SK-N-SH (cell line): ENCODE measurements at regions not wholly inside any gene's neighbourhood (a gene's known extent, or its start where the extent isn't known, plus 50 kb on each side); places are given as distances from the start of the nearest gene placed in this dataset.

Experiments
- CTCF ChIA-PET: fragments of 300-600, 350-600 bp; formaldehyde crosslinking; extraction: SDS; loops from one replicate; lab custom pipeline; 2021; lab: Yijun Ruan, JAX
- POLR2A ChIA-PET: fragments of 350-600 bp; sonication (Branson Sonifier 250); formaldehyde crosslinking; extraction: SDS; loops from one replicate; lab custom pipeline; 2020; ENCODE audit warnings: antibody characterized with exemption, inconsistent platforms; lab: Yijun Ruan, JAX
- DNase-seq: peaks from one replicate; pipeline ENCODE4 v3.0.0; 2012
- H2AFZ ChIP-seq: fragments of 200-600 bp; sonication (generic); 2 replicates; pipeline ENCODE4 v1.8.1; 2016; ENCODE audit warnings: antibody characterized with exemption, mild to moderate bottlenecking, low read depth
- H3F3A ChIP-seq: fragments of 200-600 bp; sonication (generic); replicated peaks from 2 replicates; pipeline ENCODE3; 2016; ENCODE audit warnings: antibody characterized with exemption, mild to moderate bottlenecking; ENCODE audit not compliant: insufficient read depth
- H3K27ac ChIP-seq, 2 experiments: fragments of 200-500 bp in 1 of 2; fragments of 200-600 bp in 1 of 2; sonication (Bioruptor generic) in 1 of 2; sonication (generic), shearing (Covaris generic) in 1 of 2; 2 replicates each; pipeline versions ENCODE4 v1.5.1 to v1.6.1; 2014 to 2016; ENCODE audit warnings: low read depth in 2 of 2, inconsistent platforms in 1 of 2, low read length in 1 of 2, mild to moderate bottlenecking in 1 of 2, mixed read lengths in 1 of 2
- H3K27me3 ChIP-seq: fragments of 200-600 bp; sonication (generic), shearing (Covaris generic); 2 replicates; pipeline ENCODE4 v1.6.1; 2016; ENCODE audit warnings: mixed run types; ENCODE audit not compliant: insufficient read depth
- H3K36me3 ChIP-seq, 2 experiments: fragments of 200-500 bp in 1 of 2; fragments of 200-600 bp in 1 of 2; sonication (Bioruptor generic) in 1 of 2; sonication (generic) in 1 of 2; replicated peaks in 1 of 2; 2 replicates each; pipeline versions ENCODE3 to v1.5.1; 2014 to 2016; ENCODE audit warnings: low read length in 1 of 2, mild to moderate bottlenecking in 1 of 2; ENCODE audit not compliant: insufficient read depth in 2 of 2, control insufficient read depth in 1 of 2
- H3K4me1 ChIP-seq, 2 experiments: fragments of 200-500 bp in 1 of 2; fragments of 200-600 bp in 1 of 2; sonication (Bioruptor generic) in 1 of 2; sonication (generic), shearing (Covaris generic) in 1 of 2; 2 replicates each; pipeline versions ENCODE4 v1.5.1 to v1.6.1; 2014 to 2016; ENCODE audit warnings: low read depth in 1 of 2, low read length in 1 of 2, mixed run types in 1 of 2; ENCODE audit not compliant: insufficient read depth in 2 of 2, control insufficient read depth in 1 of 2
- H3K4me2 ChIP-seq: fragments of 200-600 bp; sonication (generic), shearing (Covaris generic); 2 replicates; pipeline ENCODE4 v1.6.1; 2017; ENCODE audit warnings: mixed run types
- H3K4me3 ChIP-seq, 2 experiments: fragments of 200-500 bp in 1 of 2; fragments of 200-600 bp in 1 of 2; sonication (Bioruptor generic) in 1 of 2; sonication (generic), shearing (Covaris generic) in 1 of 2; 2 replicates each; pipeline versions ENCODE4 v1.5.1 to v1.8.1; 2014 to 2016; ENCODE audit warnings: low read depth in 2 of 2, inconsistent platforms in 1 of 2, low read length in 1 of 2, mild to moderate bottlenecking in 1 of 2, mixed read lengths in 1 of 2, moderate library complexity in 1 of 2
- H3K79me2 ChIP-seq: fragments of 200-600 bp; sonication (generic); 2 replicates; pipeline ENCODE4 v1.8.1; 2017; ENCODE audit warnings: mild to moderate bottlenecking; ENCODE audit not compliant: insufficient read depth
- H3K9ac ChIP-seq: fragments of 200-600 bp; sonication (generic); 2 replicates; pipeline ENCODE4 v1.6.1; 2017; ENCODE audit warnings: mixed run types
- H3K9me2 ChIP-seq: fragments of 200-600 bp; sonication (generic); 2 replicates; pipeline ENCODE4 v1.6.1; 2017; ENCODE audit warnings: mixed run types
- H3K9me3 ChIP-seq: fragments of 200-600 bp; sonication (generic); 2 replicates; pipeline ENCODE4 v1.6.1; 2017; ENCODE audit warnings: mixed run types, mild to moderate bottlenecking, moderate library complexity
- H4K20me1 ChIP-seq: fragments of 200-600 bp; sonication (generic); 2 replicates; pipeline ENCODE4 v1.6.1; 2017; ENCODE audit warnings: mild to moderate bottlenecking, mixed run types; ENCODE audit not compliant: insufficient read depth
- CHD2 ChIP-seq: fragments of 150-350 bp; IDR thresholded peaks from 2 replicates; pipeline ENCODE4 v1.6.1; 2018; ENCODE audit warnings: low read length; ENCODE audit not compliant: partially characterized antibody
- ELF1 ChIP-seq: IDR thresholded peaks from 2 replicates; pipeline ENCODE4 v1.4.0; 2012
- EP300 ChIP-seq, 2 experiments: IDR thresholded peaks; 2 replicates each; pipeline versions ENCODE4 v1.4.0 to v1.6.1; 2012; ENCODE audit warnings: borderline replicate concordance in 1 of 2, low read depth in 1 of 2, low read length in 1 of 2
- EZH2phosphoT487 ChIP-seq: fragments of 200-600 bp; sonication (generic); IDR thresholded peaks from 2 replicates; pipeline ENCODE4 v1.6.1; 2017; ENCODE audit warnings: low read depth, mixed run types, mild to moderate bottlenecking, antibody characterized with exemption, moderate library complexity, borderline replicate concordance
- FOSL2 ChIP-seq: IDR thresholded peaks from 2 replicates; pipeline ENCODE4 v1.4.0; 2012; ENCODE audit warnings: low read depth, mild to moderate bottlenecking, moderate library complexity, borderline replicate concordance
- FOXJ3 ChIP-seq: sonication (generic); formaldehyde crosslinking; IDR thresholded peaks from 2 replicates; pipeline ENCODE4 v1.5.1; 2020; ENCODE audit warnings: mild to moderate bottlenecking, missing genetic modification reagents
- FOXM1 ChIP-seq: IDR thresholded peaks from 2 replicates; pipeline ENCODE4 v1.4.0; 2012; ENCODE audit warnings: low read depth, mild to moderate bottlenecking
- GABPA ChIP-seq: IDR thresholded peaks from 2 replicates; pipeline ENCODE4 v1.4.0; 2012; ENCODE audit warnings: low read depth, mild to moderate bottlenecking
- NFIC ChIP-seq: IDR thresholded peaks from 2 replicates; pipeline ENCODE4 v1.4.0; 2012; ENCODE audit warnings: borderline replicate concordance
- NRF1 ChIP-seq: IDR thresholded peaks from 2 replicates; pipeline ENCODE4 v1.6.1; 2012; ENCODE audit warnings: low read depth, mild to moderate bottlenecking, low read length
- POLR2AphosphoS5 ChIP-seq: IDR thresholded peaks from 2 replicates; pipeline ENCODE4 v1.6.1; 2012; ENCODE audit warnings: low read depth, low read length
- RFX5 ChIP-seq: IDR thresholded peaks from 2 replicates; pipeline ENCODE4 v1.6.1; 2012; ENCODE audit warnings: mild to moderate bottlenecking, improper control_type of control experiment, low read length
- RXRA ChIP-seq: IDR thresholded peaks from 2 replicates; pipeline ENCODE4 v1.4.0; 2012; ENCODE audit warnings: low read depth, mild to moderate bottlenecking, borderline replicate concordance
- SIN3A ChIP-seq: IDR thresholded peaks from 2 replicates; pipeline ENCODE4 v1.6.1; 2012; ENCODE audit warnings: low read depth, mild to moderate bottlenecking, low read length, moderate library complexity, borderline replicate concordance
- TCF12 ChIP-seq: IDR thresholded peaks from 2 replicates; pipeline ENCODE4 v1.4.0; 2012
- TEAD4 ChIP-seq: IDR thresholded peaks from 2 replicates; pipeline ENCODE4 v1.4.0; 2012; ENCODE audit warnings: mild to moderate bottlenecking, borderline replicate concordance; ENCODE audit not compliant: insufficient read depth
- YY1 ChIP-seq: IDR thresholded peaks from 2 replicates; pipeline ENCODE4 v1.4.0; 2012; ENCODE audit warnings: low read depth, mild to moderate bottlenecking
- WGBS: methylation state at CpG from one replicate; pipeline ENCODE4 v1.1.6; 2017; ENCODE audit warnings: low lambda C conversion rate; 5-methylcytosine and 5-hydroxymethylcytosine counted together
- TF ChIP-seq, protein P1 (sequence below): fragments of 150-350 bp; IDR thresholded peaks from 2 replicates; pipeline ENCODE4 v1.6.1; 2017; ENCODE audit warnings: antibody characterized with exemption, low read length, low read depth, borderline replicate concordance
- TF ChIP-seq, protein P2 (sequence below): IDR thresholded peaks from 2 replicates; pipeline ENCODE4 v1.4.0; 2012; ENCODE audit warnings: low read depth, borderline replicate concordance

DNA sequence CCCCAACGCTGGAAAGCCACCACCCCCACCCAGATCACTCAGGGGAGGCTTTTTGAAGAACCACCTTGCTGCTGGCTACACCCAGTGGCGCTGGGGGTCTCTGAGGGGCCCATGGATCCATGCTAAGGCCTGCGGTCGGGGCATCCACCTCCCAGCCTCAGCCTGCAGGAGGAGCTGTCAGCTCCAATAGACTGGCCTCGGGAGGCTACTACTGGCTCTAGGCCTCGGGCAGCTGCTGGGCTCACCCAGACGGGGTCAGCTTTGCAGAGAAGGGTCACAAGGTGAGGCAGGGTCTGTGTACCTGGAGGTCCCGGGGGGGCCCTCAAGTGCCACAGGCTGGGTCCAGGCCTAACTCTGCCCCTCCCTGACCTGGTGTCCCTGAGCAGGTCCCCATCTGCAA lies 193.7 kb downstream of the OLFM1 start:
- POLR2A ChIA-PET, result no interaction called here
- no peaks in the 10 kb centered on the region for H3K79me2 ChIP-seq
- H3K4me2 ChIP-seq, result no peak overlapping the region
- no peaks in the 10 kb centered on the region for H4K20me1 ChIP-seq
- no peaks in the 10 kb centered on the region for H3F3A ChIP-seq
- H2AFZ ChIP-seq, result no peak overlapping the region
- WGBS, result no CpG with 5 or more reads among the region's 8 CpGs
- no peak overlapping the region for H3K4me3 ChIP-seq
- CTCF ChIA-PET, result interaction anchor here (1.1 to 1.4 kb wide), 3 partner anchors 23 to 63 kb away, joined by 3 to 4 read pairs (median 3); no protein-coding TSS in a partner anchor
- no peaks in the 10 kb centered on the region for H3K9me3 ChIP-seq
- H3K27me3 ChIP-seq, result no peaks in the 10 kb centered on the region
- H3K27ac ChIP-seq, result peak overlapping the region in 1 of 2 experiments; percentile 78; a peak in 2 of 4 replicates
- peaks cover 0 to 23% of the 10 kb centered on the region in 2 experiments; a peak in 1 of 4 replicates for H3K4me1 ChIP-seq
- DNase-seq, result no peak
- no peaks in the 10 kb centered on the region for H3K9me2 ChIP-seq
- H3K36me3 ChIP-seq, result no peaks in the 10 kb centered on the region
- H3K9ac ChIP-seq, result no peak overlapping the region
- TF ChIP-seq TCF12 (no peak), FOXJ3 (CRISPR knock-in tag) (no peak), NRF1 (no peak), RFX5 (no peak), SIN3A (no peak), TEAD4 (no peak), GABPA (no peak), ELF1 (no peak), CHD2 (no peak), POLR2AphosphoS5 (no peak), EZH2phosphoT487 (no peak), FOSL2 (no peak), RXRA (no peak), EP300 (IDR thresholded peaks at IDR 0.05; ENCODE audit: borderline replicate concordance in 1 of 2, low read depth in 1 of 2, low read length in 1 of 2) (no peak), FOXM1 (no peak), YY1 (no peak), NFIC (no peak)
- TF ChIP-seq, protein P1, sequence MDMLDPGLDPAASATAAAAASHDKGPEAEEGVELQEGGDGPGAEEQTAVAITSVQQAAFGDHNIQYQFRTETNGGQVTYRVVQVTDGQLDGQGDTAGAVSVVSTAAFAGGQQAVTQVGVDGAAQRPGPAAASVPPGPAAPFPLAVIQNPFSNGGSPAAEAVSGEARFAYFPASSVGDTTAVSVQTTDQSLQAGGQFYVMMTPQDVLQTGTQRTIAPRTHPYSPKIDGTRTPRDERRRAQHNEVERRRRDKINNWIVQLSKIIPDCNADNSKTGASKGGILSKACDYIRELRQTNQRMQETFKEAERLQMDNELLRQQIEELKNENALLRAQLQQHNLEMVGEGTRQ, result no peak
- TF ChIP-seq, protein P2, sequence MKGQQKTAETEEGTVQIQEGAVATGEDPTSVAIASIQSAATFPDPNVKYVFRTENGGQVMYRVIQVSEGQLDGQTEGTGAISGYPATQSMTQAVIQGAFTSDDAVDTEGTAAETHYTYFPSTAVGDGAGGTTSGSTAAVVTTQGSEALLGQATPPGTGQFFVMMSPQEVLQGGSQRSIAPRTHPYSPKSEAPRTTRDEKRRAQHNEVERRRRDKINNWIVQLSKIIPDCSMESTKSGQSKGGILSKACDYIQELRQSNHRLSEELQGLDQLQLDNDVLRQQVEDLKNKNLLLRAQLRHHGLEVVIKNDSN, result no peak
